ENCODE measurements at regions not wholly inside any gene's neighbourhood (a gene's known extent, or its start where the extent isn't known, plus 50 kb on each side); places are given as distances from the start of the nearest gene placed in this dataset.

- no peak overlapping the region for H3K4me3 ChIP-seq (ENCODE audit: insufficient read depth, low read depth, low read length)
- TF ChIP-seq FOS (IDR thresholded peaks at IDR 0.05; ENCODE audit: low read depth, low read length) (no peak), MAFK (IDR thresholded peaks at IDR 0.05; ENCODE audit: low read depth, low read length) (no peak), RAD21 (IDR thresholded peaks at IDR 0.05; ENCODE audit: low read length) (no peak), MXI1 (IDR thresholded peaks at IDR 0.05; ENCODE audit: borderline replicate concordance, low read depth, low read length) (no peak), ELK1 (IDR thresholded peaks at IDR 0.05; ENCODE audit: borderline replicate concordance, low read depth, low read length) (no peak), CEBPB (IDR thresholded peaks at IDR 0.05; ENCODE audit: low read depth, low read length) (no peak), BHLHE40 (IDR thresholded peaks at IDR 0.05; ENCODE audit: low read depth, low read length) (no peak), CTCF (conservative IDR thresholded peaks at IDR 0.05; ENCODE audit: low read depth, low read length) (no peak), POLR2A (IDR thresholded peaks at IDR 0.05; ENCODE audit: low read depth, low read length) (no peak), MAZ (IDR thresholded peaks at IDR 0.05; ENCODE audit: borderline replicate concordance, low read depth, low read length) (no peak), SMC3 (IDR thresholded peaks at IDR 0.05; ENCODE audit: low read depth, low read length) (no peak), NFE2L2 (IDR thresholded peaks at IDR 0.05; ENCODE audit: low read depth, low read length) (no peak), RCOR1 (IDR thresholded peaks at IDR 0.05; ENCODE audit: insufficient replicate concordance, low read length) (no peak), USF2 (IDR thresholded peaks at IDR 0.05; ENCODE audit: low read depth, low read length) (no peak), CHD1 (IDR thresholded peaks at IDR 0.05; ENCODE audit: low read depth, low read length) (no peak), RFX5 (IDR thresholded peaks at IDR 0.05; ENCODE audit: low read depth, low read length) (no peak)
- H3K9me3 ChIP-seq (ENCODE audit: control insufficient read depth, insufficient read depth, low read length) = peaks cover 2% of the 10 kb centered on the region; the same call in 1 of the 2 replicates
- BruUV-seq (replicated peaks) = no TSS peak
- H3K9ac ChIP-seq (ENCODE audit: low read depth, low read length) = no peak overlapping the region
- no peak overlapping the region for H3K4me2 ChIP-seq (ENCODE audit: low read depth, low read length)
- H2AK5ac ChIP-seq (ENCODE audit: low read depth, low read length) = no peak overlapping the region
- no peak overlapping the region for H3K4ac ChIP-seq (ENCODE audit: low read depth, low read length)
- H4K91ac ChIP-seq (ENCODE audit: insufficient read depth, low read depth, low read length) = no peak overlapping the region
- no peak overlapping the region for H3K56ac ChIP-seq (ENCODE audit: extremely low read depth, insufficient read depth, low read length)
- H3K4me1 ChIP-seq (ENCODE audit: control insufficient read depth, insufficient read depth, low read length) = no peaks in the 10 kb centered on the region
- no peak overlapping the region for H2BK20ac ChIP-seq (ENCODE audit: low read depth, low read length)
- dilution Hi-C loops (cut with HindIII; ENCODE audit: low sequenced_read_pairs, unreplicated experiment) = no loop called here
- no peak overlapping the region for H2AK9ac ChIP-seq (replicated peaks; ENCODE audit: low read depth, low read length, poor library complexity)
- no peaks in the 10 kb centered on the region for H3K36me3 ChIP-seq (ENCODE audit: control insufficient read depth, insufficient read depth, low read length)
- no peak overlapping the region for H4K8ac ChIP-seq (ENCODE audit: low read depth in 2 of 2, low read length in 2 of 2)
- no peaks in the 10 kb centered on the region for H3K79me1 ChIP-seq (ENCODE audit: low read depth in 1 of 2, low read length in 2 of 2)
- intact Hi-C loops (cut with micrococcal nuclease) = no loop called here
- no peak overlapping the region for H2AFZ ChIP-seq (replicated peaks; ENCODE audit: low read length, poor library complexity)
- WGBS, 2 experiments (ENCODE audit: extremely low coverage in 2 of 2, insufficient read length in 1 of 2) = no CpG with 5 or more reads among the region's 1 CpG
- peaks cover 46% of the 10 kb centered on the region for H3K27me3 ChIP-seq (ENCODE audit: control insufficient read depth, insufficient read depth, low read length)
- POLR2A ChIA-PET (ENCODE audit: unreplicated experiment) = no interaction called here
- CTCF ChIA-PET = no interaction called here
- DNase-seq = no peak
- H3K27ac ChIP-seq (ENCODE audit: insufficient read depth, low read length) = no peak overlapping the region
- H3K18ac ChIP-seq (ENCODE audit: low read depth, low read length) = no peak overlapping the region
- H3K14ac ChIP-seq (replicated peaks; ENCODE audit: low read depth, low read length) = no peak overlapping the region
- in situ Hi-C loops (cut with MboI; ENCODE audit: low sequenced_read_pairs) = no loop called here
- H4K5ac ChIP-seq (ENCODE audit: low read depth, low read length) = no peak overlapping the region
- H2BK120ac ChIP-seq (ENCODE audit: low read depth, low read length) = no peak overlapping the region
- no peak overlapping the region for H2BK5ac ChIP-seq (ENCODE audit: low read depth, low read length, poor library complexity, severe bottlenecking)
- no peak overlapping the region for H2BK15ac ChIP-seq (ENCODE audit: low read depth, low read length)
- no peak overlapping the region for H3K23ac ChIP-seq (ENCODE audit: low read depth, low read length)
- H4K20me1 ChIP-seq (ENCODE audit: insufficient read depth, low read length) = no peaks in the 10 kb centered on the region
- no peaks in the 10 kb centered on the region for H3K9me1 ChIP-seq (ENCODE audit: insufficient read depth, low read length)
- ATAC-seq (ENCODE audit: low read depth) = no peak
Measured at GRCh38 chr14:61875483-61875882, 113.3 kb downstream of the SNAPC1 start.

Data from IMR-90 (cell line).